ENCODE measurements at regions not wholly inside any gene's neighbourhood (a gene's known extent, or its start where the extent isn't known, plus 50 kb on each side); places are given as distances from the start of the nearest gene placed in this dataset.

DNA sequence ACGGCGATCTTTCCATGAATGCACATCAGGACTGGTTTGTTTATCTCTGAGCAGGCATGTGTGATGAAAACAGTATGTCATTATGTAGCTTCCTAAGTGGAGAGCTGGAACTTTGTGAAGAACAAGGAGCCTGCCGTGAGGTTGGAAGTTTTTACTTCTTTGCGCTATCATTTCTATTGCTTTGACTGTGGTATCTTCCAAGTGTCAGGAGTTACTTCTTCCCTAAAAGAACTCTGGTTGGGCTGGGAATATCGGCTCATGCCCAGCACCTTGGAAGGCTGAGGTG, 167.4 kb upstream of the AHR start:
- Histone ChIP-seq H3K79me2 (ENCODE audit: insufficient read depth, low read length) (no peaks in the 10 kb centered on the region), H3K4me1 (ENCODE audit: control insufficient read depth in 1 of 2, insufficient read depth in 2 of 2, low read length in 2 of 2) (peaks cover 8 to 9% of the 10 kb centered on the region in 2 experiments; a peak in 2 of 4 replicates), H3K27me3 (ENCODE audit: insufficient read depth, low read length) (no peaks in the 10 kb centered on the region), H3K9me3 (ENCODE audit: control insufficient read depth in 1 of 2, insufficient read depth in 1 of 2, low read depth in 1 of 2, low read length in 2 of 2) (no peaks in the 10 kb centered on the region), H2AFZ (ENCODE audit: low read depth, low read length, poor library complexity, severe bottlenecking) (no peak overlapping the region), H3K9me2 (ENCODE audit: insufficient read depth) (no peaks in the 10 kb centered on the region), H3K4me2 (ENCODE audit: low read length) (no peak overlapping the region), H3K36me3 (ENCODE audit: control insufficient read depth in 1 of 2, insufficient read depth in 2 of 2, low read length in 2 of 2) (no peaks in the 10 kb centered on the region), H4K20me1 (ENCODE audit: insufficient read depth) (no peaks in the 10 kb centered on the region), H3K27ac (ENCODE audit: low read depth, low read length) (no peak overlapping the region), H3K4me3 (replicated peaks in 1 of 2; ENCODE audit: low read depth in 1 of 2, low read length in 2 of 2) (no peak overlapping the region), H3K9ac (ENCODE audit: low read length) (no peak overlapping the region)
- BruUV-seq (replicated peaks) = no TSS peak
- intact Hi-C loops (cut with micrococcal nuclease) = no loop called here
- POLR2A ChIA-PET = no interaction called here
- no peak for ATAC-seq
- CTCF ChIA-PET = no interaction called here
- RAD21 ChIA-PET (ENCODE audit: low non-redundant PET in 1 of 2, low total read pairs in 2 of 2, uncharacterized antibody in 2 of 2, unreplicated experiment in 2 of 2) = no interaction called here
- TF ChIP-seq EGR1 (IDR thresholded peaks at IDR 0.05; ENCODE audit: low read depth) (no peak), ELF1 (IDR thresholded peaks at IDR 0.05; ENCODE audit: borderline replicate concordance, low read depth) (no peak), CEBPB (IDR thresholded peaks at IDR 0.05; ENCODE audit: low read depth) (no peak), EZH2 (IDR thresholded peaks at IDR 0.05) (no peak), ZFX (IDR thresholded peaks at IDR 0.05) (no peak), FOSL1 (IDR thresholded peaks at IDR 0.05; ENCODE audit: low read depth) (no peak), ZNF274 (IDR thresholded peaks at IDR 0.05; ENCODE audit: low read depth, low read length) (no peak), SRF (IDR thresholded peaks at IDR 0.05; ENCODE audit: low read depth) (no peak), CBX3 (IDR thresholded peaks at IDR 0.05; ENCODE audit: low read depth) (no peak), TCF7L2 (IDR thresholded peaks at IDR 0.05; ENCODE audit: borderline replicate concordance, extremely low read depth, insufficient read depth, insufficient read length) (no peak), YY1 (IDR thresholded peaks at IDR 0.05; ENCODE audit: extremely low read depth, insufficient replicate concordance, low read depth, low read length) (no peak), POLR2AphosphoS5 (IDR thresholded peaks at IDR 0.05; ENCODE audit: low read depth, low read length) (no peak), SIN3A (IDR thresholded peaks at IDR 0.05; ENCODE audit: low read depth) (no peak), POLR2A (IDR thresholded peaks at IDR 0.05; ENCODE audit: borderline replicate concordance, extremely low read depth, insufficient read depth, insufficient read length) (no peak)
- TF ChIP-seq, protein P1, sequence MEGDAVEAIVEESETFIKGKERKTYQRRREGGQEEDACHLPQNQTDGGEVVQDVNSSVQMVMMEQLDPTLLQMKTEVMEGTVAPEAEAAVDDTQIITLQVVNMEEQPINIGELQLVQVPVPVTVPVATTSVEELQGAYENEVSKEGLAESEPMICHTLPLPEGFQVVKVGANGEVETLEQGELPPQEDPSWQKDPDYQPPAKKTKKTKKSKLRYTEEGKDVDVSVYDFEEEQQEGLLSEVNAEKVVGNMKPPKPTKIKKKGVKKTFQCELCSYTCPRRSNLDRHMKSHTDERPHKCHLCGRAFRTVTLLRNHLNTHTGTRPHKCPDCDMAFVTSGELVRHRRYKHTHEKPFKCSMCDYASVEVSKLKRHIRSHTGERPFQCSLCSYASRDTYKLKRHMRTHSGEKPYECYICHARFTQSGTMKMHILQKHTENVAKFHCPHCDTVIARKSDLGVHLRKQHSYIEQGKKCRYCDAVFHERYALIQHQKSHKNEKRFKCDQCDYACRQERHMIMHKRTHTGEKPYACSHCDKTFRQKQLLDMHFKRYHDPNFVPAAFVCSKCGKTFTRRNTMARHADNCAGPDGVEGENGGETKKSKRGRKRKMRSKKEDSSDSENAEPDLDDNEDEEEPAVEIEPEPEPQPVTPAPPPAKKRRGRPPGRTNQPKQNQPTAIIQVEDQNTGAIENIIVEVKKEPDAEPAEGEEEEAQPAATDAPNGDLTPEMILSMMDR (IDR thresholded peaks at IDR 0.05 in 2 of 3, conservative IDR thresholded peaks at IDR 0.05 in 1 of 3; ENCODE audit: borderline replicate concordance in 1 of 3, insufficient read depth in 1 of 3, low read depth in 2 of 3, low read length in 2 of 3) = no peak
- TF ChIP-seq, protein P2, sequence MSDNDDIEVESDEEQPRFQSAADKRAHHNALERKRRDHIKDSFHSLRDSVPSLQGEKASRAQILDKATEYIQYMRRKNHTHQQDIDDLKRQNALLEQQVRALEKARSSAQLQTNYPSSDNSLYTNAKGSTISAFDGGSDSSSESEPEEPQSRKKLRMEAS (IDR thresholded peaks at IDR 0.05) = no peak
- TF ChIP-seq, protein P3, sequence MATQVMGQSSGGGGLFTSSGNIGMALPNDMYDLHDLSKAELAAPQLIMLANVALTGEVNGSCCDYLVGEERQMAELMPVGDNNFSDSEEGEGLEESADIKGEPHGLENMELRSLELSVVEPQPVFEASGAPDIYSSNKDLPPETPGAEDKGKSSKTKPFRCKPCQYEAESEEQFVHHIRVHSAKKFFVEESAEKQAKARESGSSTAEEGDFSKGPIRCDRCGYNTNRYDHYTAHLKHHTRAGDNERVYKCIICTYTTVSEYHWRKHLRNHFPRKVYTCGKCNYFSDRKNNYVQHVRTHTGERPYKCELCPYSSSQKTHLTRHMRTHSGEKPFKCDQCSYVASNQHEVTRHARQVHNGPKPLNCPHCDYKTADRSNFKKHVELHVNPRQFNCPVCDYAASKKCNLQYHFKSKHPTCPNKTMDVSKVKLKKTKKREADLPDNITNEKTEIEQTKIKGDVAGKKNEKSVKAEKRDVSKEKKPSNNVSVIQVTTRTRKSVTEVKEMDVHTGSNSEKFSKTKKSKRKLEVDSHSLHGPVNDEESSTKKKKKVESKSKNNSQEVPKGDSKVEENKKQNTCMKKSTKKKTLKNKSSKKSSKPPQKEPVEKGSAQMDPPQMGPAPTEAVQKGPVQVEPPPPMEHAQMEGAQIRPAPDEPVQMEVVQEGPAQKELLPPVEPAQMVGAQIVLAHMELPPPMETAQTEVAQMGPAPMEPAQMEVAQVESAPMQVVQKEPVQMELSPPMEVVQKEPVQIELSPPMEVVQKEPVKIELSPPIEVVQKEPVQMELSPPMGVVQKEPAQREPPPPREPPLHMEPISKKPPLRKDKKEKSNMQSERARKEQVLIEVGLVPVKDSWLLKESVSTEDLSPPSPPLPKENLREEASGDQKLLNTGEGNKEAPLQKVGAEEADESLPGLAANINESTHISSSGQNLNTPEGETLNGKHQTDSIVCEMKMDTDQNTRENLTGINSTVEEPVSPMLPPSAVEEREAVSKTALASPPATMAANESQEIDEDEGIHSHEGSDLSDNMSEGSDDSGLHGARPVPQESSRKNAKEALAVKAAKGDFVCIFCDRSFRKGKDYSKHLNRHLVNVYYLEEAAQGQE (IDR thresholded peaks at IDR 0.05; ENCODE audit: low read depth) = no peak
- TF ChIP-seq, protein P4, sequence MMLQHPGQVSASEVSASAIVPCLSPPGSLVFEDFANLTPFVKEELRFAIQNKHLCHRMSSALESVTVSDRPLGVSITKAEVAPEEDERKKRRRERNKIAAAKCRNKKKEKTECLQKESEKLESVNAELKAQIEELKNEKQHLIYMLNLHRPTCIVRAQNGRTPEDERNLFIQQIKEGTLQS (IDR thresholded peaks at IDR 0.05) = no peak
- DNase-seq (ENCODE audit: low read depth, low spot score) = no peak

Measured in HCT116 (cell line).